ENCODE measurements at regions not wholly inside any gene's neighbourhood (a gene's known extent, or its start where the extent isn't known, plus 50 kb on each side); places are given as distances from the start of the nearest gene placed in this dataset.
"Not testable (repeated sequence)": the region's sequence is repeated elsewhere in the genome, so short reads cannot be mapped to it uniquely, and the experiment has no call there.

DNA sequence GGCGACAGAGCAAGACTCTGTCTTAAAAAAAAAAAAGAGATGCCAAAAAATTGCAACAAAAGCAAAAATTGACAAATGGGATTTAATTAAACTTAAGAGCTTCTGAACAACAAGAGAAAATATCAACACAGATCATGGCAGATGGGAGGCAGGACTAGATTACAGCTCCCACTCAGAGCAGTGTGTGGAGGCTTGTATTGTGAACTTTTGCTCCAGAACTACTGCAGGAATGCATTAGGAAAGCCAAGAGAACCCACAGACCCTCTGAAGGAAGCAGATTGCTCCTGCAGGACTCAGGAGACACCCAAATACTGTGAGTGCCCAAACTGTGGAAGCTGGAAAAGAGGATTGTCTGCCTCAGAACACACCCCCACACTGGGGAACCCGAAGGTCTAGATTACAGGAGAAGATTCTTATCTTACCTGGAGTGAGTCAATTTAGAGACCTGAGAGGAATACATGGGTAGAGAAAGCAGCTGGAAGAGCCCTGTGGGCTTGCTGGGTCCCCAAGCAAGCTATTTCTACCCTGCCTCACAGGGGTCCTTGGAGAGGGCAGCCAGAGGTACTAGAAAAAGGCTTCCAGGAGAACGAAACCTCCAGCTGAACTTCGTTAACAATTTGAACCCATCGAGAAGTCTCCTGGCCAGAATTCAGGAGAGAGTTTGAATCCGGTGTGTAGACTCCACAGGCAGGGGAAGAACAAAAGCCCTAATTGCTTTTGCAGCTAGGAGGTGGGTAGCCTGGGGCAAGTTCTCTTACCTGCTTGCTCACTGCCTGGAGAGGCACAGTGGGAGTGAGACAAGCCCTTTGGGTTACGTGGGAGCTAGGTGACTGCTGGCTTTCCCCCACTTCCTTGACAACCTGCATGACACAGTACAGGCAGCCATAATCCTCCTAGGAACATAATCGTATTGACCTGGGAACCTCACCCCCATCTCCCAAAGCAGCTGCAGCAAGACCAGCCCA is 593.4 kb upstream of the RGMB start:
- ATAC-seq (ENCODE audit: low read depth) (no peak), DNase-seq (ENCODE audit: low spot score in 2 of 2) (no peak)
- Mint-ChIP-seq H3K4me3 (no peak overlapping the region), H3K9me3 (peaks cover 6% of the 10 kb centered on the region), H3K36me3 (no peaks in the 10 kb centered on the region), H3K27me3 (peaks cover 1% of the 10 kb centered on the region), H3K4me1 (no peaks in the 10 kb centered on the region), H3K27ac (no peak overlapping the region)

DNA sequence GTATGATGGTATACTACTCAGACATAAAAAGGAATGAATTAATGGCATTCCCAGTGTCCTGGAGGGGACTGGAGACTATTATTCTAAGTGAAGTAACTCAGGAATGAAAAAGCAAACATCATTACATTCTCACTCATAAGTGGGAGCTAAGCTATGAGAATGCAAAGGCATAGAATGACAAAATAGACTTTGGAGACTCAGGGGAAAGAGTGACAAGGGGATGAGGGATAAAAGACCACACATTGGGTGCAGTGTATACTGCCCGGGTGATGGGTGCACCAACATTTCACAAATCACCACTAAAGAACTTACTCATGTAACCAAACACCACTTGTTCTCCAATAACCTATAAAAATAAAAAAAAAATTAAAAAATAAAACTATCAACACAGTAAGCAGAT is 587.3 kb upstream of the RGMB start:
- Mint-ChIP-seq H3K27me3 (no peaks in the 10 kb centered on the region), H3K36me3 (no peaks in the 10 kb centered on the region)

DNA sequence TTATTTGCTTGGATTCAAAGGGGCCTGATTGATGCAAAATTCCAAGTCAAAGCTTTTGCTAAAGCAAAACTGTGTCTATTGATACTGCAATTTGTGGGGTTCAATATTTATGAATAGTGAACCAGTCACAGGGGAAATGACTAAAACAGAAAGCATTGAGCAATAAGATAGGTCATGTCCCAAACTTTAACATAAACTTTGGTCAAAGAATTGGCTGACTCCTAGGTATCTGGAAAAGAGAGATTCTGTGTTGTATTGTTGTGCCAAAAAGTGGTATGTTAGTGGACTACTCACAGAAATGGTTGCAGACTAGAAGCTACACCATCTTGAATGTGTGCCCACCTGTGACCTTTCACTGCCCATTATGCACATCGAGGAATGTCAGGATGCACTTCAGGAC is 585.5 kb upstream of the RGMB start:
- DNase-seq (ENCODE audit: low spot score in 2 of 2) (no peak), ATAC-seq (ENCODE audit: low read depth) (no peak)
- H3K36me3 Mint-ChIP-seq: no peaks in the 10 kb centered on the region
- H3K27ac Mint-ChIP-seq: no peak overlapping the region
- no peak overlapping the region for H3K4me3 Mint-ChIP-seq
- no peaks in the 10 kb centered on the region for H3K27me3 Mint-ChIP-seq
- H3K9me3 Mint-ChIP-seq: peaks cover 1% of the 10 kb centered on the region
- no peaks in the 10 kb centered on the region for H3K4me1 Mint-ChIP-seq

More for the DNA sequence above, 587.3 kb upstream of the RGMB start:
- ATAC-seq (ENCODE audit: low read depth): no peak
- DNase-seq (ENCODE audit: low spot score in 2 of 2): no peak
- Mint-ChIP-seq H3K27ac (no peak overlapping the region), H3K9me3 (peaks cover 5% of the 10 kb centered on the region), H3K4me1 (no peaks in the 10 kb centered on the region), H3K4me3 (no peak overlapping the region)

DNA sequence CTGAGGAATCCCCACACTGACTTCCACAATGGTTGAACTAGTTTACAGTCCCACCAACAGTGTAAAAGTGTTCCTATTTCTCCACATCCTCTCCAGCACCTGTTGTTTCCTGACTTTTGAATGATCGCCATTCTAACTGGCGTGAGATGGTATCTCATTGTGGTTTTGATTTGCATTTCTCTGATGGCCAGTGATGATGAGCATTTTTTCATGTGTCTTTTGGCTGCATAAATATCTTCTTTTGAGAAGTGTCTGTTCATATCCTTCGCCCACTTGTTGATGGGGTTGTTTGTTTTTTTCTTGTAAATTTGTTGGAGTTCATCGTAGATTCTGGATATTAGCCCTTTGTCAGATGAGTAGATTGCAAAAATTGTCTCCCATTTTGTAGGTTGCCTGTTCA is 583.1 kb upstream of the RGMB start:
- H3K36me3 Mint-ChIP-seq; H3K4me3 Mint-ChIP-seq; H3K9me3 Mint-ChIP-seq; H3K4me1 Mint-ChIP-seq; H3K27me3 Mint-ChIP-seq; H3K27ac Mint-ChIP-seq; ATAC-seq (ENCODE audit: low read depth); DNase-seq (ENCODE audit: low spot score in 2 of 2): not testable (repeated sequence)

DNA sequence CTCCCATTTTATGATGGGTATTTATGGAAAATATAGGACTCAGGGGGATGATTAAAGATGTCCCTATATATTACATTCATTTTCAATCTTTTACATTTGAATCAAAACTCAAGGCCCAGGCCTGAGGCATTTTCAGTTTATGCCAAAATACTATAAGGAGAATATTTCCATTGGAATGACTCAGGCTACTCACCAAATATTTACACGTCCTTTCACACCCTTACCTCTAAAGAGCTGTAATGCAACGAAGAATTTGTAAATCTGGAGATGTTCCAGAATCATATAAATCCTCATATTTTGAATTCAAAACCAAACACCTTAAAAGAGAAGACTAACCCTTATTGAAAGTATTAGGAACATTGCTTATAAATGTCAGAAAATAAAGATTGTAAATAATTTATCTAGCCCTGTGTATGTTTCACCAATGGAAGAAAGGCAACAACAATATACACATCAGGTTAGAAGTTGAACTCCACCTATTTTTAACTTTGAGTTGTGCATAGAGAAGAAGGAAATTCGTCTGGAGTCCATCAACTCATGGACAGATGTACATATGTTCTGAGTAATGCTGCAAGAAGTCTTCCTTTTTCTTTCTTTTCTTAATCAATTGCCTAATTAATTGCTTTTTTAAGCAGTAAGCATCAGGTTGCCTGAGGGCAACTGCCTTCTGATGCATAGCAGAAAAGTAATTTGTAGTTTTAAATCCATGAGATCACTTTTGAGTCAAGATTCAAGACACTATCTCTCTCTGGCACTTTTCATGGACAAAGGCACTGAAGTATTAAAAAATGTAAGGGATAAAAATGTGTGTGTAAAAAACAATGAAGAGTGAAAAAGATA is 579.3 kb upstream of the RGMB start:
- Mint-ChIP-seq H3K27ac (no peak overlapping the region), H3K4me1 (no peaks in the 10 kb centered on the region)
- ATAC-seq (ENCODE audit: low read depth): no peak

DNA sequence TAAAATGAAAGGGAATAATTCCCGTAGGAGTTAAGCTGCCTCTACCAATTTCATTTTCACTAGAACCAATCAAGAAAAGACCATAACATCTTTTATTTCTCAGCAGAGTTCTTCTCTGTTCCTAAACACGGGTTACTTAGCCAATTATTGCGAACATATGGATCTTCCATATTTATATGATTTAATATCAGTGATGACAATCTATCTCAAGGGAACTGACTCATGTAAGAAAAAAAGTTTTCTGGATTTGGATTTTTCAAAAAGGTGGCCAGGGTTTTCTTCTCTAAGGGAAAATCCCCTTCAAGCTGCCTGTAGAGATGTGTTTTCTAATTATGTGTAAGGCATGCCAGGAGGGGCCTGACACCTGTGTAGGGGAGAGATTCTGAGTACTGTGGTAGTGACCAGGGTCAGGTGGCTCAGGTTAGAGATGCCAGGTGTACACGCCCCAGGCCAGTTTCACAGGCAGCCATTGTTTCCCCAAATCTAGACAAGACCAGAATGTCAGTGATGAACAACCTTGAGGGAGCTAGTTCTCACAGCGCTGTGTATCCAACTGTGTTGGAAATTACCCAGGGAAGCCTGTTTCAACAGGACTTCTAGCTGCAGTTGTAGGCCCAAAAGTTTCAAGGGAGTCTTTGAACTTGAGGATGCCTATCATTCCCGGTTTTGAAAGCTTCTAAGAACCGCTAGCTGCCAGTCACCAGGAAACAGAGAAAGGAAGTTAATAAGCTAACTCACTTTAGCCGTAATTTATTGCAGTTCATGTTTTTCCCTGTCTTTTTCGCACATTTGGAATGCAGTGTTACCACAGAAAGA is 572.5 kb upstream of the RGMB start:
- DNase-seq (ENCODE audit: low spot score in 2 of 2) (no peak), ATAC-seq (ENCODE audit: low read depth) (no peak)
- Mint-ChIP-seq H3K27me3 (no peaks in the 10 kb centered on the region), H3K36me3 (no peaks in the 10 kb centered on the region), H3K27ac (no peak overlapping the region), H3K4me1 (no peaks in the 10 kb centered on the region), H3K4me3 (no peak overlapping the region), H3K9me3 (no peaks in the 10 kb centered on the region)

More for the DNA sequence above, 579.3 kb upstream of the RGMB start:
- no peak for DNase-seq (ENCODE audit: low spot score in 2 of 2)
- H3K9me3 Mint-ChIP-seq: no peaks in the 10 kb centered on the region
- no peak overlapping the region for H3K4me3 Mint-ChIP-seq
- no peaks in the 10 kb centered on the region for H3K36me3 Mint-ChIP-seq
- H3K27me3 Mint-ChIP-seq: no peaks in the 10 kb centered on the region

DNA sequence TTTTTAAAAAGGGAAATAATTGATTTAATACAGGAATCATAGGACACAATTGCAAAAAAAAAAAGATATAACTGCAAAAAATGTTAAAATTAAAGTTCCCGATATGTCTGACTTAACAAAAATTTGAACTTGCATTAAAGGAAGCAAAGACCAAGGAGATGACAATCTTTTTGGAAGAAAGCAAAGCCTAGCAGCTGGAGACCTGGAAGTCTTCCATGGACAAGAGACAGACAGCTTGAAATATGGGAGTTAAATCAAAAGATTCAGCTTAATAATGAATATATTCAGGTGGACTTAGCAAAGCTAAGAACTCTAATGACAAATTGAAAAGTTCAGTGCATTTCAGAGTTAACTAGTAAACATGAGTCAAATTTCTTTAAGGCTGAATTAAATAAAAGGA is 568.7 kb upstream of the RGMB start:
- Mint-ChIP-seq H3K9me3 (no peaks in the 10 kb centered on the region), H3K4me3 (no peak overlapping the region), H3K4me1 (no peaks in the 10 kb centered on the region), H3K36me3 (no peaks in the 10 kb centered on the region), H3K27ac (no peak overlapping the region), H3K27me3 (no peaks in the 10 kb centered on the region)
- DNase-seq (ENCODE audit: low spot score in 2 of 2) (no peak), ATAC-seq (ENCODE audit: low read depth) (no peak)

DNA sequence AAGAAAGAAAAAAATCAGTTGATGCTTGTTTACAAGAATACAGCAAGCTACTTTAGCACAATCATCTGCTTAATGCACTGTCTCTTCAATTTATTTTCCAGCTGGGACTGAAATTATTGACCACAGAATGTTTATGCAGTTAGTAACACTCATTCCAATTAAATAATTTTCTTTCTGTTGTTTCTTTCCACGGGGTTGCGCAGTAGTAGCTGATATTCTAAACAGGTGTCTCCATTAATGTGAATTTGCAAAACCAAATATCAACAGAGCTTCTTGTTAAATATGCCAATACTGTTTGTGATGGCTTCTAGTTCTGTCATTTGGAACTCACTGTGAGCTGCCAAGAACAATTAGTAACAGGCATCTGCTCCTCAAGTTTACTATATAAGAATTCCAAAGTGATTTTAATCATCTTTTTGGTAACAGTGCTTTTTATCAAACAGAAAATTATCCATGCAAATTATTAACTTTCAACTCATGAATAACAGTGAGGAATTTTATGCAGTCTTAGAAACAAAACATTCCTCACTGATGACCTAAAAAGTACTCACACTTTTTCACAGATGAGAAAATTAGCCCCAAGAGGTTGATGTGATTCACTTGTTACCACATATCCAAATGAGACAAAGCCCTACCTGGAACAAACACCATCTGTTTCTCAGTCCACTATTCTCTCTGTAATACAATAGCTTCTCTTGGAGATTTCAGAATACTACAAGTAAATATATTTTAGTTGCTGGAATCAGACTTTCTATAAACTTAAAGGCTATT is 567.6 kb upstream of the RGMB start:
- Mint-ChIP-seq H3K27ac (no peak overlapping the region), H3K27me3 (no peaks in the 10 kb centered on the region), H3K4me3 (no peak overlapping the region), H3K36me3 (no peaks in the 10 kb centered on the region), H3K9me3 (no peaks in the 10 kb centered on the region), H3K4me1 (no peaks in the 10 kb centered on the region)
- DNase-seq (ENCODE audit: low spot score in 2 of 2): no peak
- no peak for ATAC-seq (ENCODE audit: low read depth)

DNA sequence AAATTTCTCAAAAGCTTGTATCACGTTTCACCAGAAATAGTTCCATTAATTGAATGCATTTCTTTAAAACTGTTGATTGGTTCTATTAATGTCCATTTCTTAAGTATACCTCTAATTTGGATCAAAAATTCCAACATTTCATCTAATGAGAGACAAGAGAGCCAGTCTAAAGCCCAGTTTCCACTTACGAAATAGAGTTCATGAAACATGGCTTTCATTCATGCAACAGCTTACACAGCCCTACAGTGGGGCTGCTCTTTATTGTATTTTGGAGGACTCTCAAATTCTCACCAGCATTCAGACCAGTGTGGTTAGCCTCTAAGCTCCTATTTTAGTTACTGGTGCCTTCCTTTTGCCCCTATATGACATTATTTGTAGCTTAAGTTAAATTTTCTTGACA is 566.9 kb upstream of the RGMB start:
- Mint-ChIP-seq H3K4me1 (no peaks in the 10 kb centered on the region), H3K9me3 (no peaks in the 10 kb centered on the region), H3K36me3 (no peaks in the 10 kb centered on the region), H3K27me3 (no peaks in the 10 kb centered on the region), H3K27ac (no peak overlapping the region), H3K4me3 (no peak overlapping the region)
- DNase-seq (ENCODE audit: low spot score in 2 of 2): no peak
- no peak for ATAC-seq (ENCODE audit: low read depth)

DNA sequence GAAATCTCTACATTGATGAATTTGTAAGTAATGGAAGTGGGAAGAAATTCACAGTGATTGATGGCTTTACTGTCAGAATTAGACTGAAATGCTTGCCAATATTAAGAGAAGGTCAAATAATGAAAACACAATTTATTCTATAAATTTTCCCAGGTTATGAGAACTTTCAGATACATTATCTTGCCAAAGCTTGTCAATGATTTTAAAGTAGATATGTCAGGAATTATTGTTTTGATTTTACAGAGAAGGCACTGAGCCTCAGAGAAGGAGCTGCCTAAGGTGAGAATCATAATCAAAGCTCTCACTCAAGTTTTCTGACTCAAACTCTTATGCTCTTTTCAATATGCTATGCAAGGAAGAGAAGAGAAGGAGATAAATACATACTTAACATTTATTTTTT is 564.0 kb upstream of the RGMB start:
- ATAC-seq (ENCODE audit: low read depth) (no peak), DNase-seq (ENCODE audit: low spot score in 2 of 2) (no peak)
- Mint-ChIP-seq H3K9me3 (no peaks in the 10 kb centered on the region), H3K27me3 (no peaks in the 10 kb centered on the region), H3K36me3 (no peaks in the 10 kb centered on the region), H3K4me3 (no peak overlapping the region), H3K27ac (no peak overlapping the region), H3K4me1 (no peaks in the 10 kb centered on the region)

DNA sequence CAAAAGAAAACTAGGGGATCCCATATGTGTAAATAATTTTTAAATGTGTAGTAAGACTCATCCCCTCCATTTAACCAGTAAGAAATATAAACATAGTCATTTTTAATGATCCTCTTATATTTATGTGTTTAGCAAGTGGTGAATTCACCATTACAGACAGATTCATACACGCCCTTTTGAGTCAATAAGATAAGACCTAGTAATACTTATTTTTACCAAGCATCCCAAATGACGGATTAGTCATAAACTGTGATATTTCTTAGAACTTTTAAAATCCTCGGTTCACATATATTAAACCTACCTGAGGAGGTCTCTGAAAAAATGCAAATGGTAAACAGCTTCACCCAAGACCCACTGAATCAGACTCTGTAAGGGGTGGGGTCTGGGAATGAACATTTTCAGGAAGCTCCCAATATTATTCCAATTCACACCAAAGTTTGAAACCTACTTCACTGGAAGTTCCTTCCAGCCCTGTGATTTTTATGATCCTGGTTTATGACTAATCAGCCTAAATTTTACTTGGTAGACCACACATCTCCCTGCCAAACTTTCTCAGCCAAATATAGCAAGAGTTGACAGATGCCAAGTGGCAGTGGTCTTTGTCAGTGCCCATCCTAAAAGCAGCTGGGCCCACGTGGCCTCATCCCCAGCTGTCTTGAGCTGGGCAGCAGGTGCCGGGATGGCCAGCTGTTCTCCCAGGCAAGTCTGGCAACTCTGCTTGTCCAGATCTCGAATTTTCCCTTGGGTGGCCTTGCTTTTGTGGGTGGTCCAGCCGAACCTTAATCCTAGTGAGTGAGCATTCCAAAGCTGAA is 559.0 kb upstream of the RGMB start:
- Mint-ChIP-seq H3K27ac (no peak overlapping the region), H3K4me3 (no peak overlapping the region), H3K4me1 (no peaks in the 10 kb centered on the region), H3K36me3 (no peaks in the 10 kb centered on the region), H3K27me3 (no peaks in the 10 kb centered on the region), H3K9me3 (no peaks in the 10 kb centered on the region)
- DNase-seq (ENCODE audit: low spot score in 2 of 2): no peak
- no peak for ATAC-seq (ENCODE audit: low read depth)

DNA sequence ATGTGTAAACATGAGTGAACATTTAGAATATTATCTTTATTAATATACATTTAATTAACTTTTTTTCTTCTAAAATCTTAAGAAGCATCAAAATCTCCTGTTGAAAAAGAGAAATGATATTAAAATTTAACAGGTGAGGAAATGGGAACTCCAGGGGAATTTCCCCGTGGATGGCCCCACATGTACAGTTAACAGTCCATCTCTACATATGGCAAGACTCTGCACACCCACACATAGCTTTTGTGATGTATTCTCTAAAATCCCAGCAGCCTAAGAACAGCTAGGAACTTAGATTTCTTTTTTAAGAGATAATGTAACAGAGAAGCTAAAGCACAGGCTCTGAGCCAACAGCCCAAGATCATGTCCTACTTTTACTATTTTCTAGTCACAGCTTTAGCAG is 556.3 kb upstream of the RGMB start:
- Mint-ChIP-seq H3K36me3 (no peaks in the 10 kb centered on the region), H3K4me3 (no peak overlapping the region), H3K27ac (no peak overlapping the region), H3K27me3 (no peaks in the 10 kb centered on the region), H3K9me3 (no peaks in the 10 kb centered on the region), H3K4me1 (no peaks in the 10 kb centered on the region)
- ATAC-seq (ENCODE audit: low read depth) (no peak), DNase-seq (ENCODE audit: low spot score in 2 of 2) (no peak)

DNA sequence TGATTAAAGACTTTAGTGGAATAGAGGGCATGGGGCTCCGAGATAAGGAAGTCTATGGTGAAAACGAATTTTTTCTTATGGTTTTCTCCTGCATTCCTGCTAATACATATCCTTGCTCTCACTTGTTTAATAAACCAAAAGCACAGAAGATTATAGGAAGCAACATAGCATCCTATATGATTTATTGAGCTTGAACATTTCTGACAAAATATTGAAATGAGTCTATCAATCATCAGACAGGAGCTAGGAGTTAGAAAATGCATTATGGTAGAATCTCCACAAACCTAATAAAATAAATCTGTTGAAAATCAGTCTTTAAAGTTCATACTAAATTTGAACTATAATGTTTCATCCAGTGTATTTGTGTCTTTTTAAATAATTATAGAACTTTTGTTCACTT is 554.6 kb upstream of the RGMB start:
- no peak for ATAC-seq (ENCODE audit: low read depth)
- no peak overlapping the region for H3K27ac Mint-ChIP-seq
- no peak for DNase-seq (ENCODE audit: low spot score in 2 of 2)
- H3K36me3 Mint-ChIP-seq: no peaks in the 10 kb centered on the region
- no peak overlapping the region for H3K4me3 Mint-ChIP-seq
- no peaks in the 10 kb centered on the region for H3K4me1 Mint-ChIP-seq
- no peaks in the 10 kb centered on the region for H3K9me3 Mint-ChIP-seq
- no peaks in the 10 kb centered on the region for H3K27me3 Mint-ChIP-seq

Measured in memory B cell (primary cell).